Fibroblast of lung (primary cell): ENCODE measurements at regions not wholly inside any gene's neighbourhood (a gene's known extent, or its start where the extent isn't known, plus 50 kb on each side); places are given as distances from the start of the nearest gene placed in this dataset.

ENCODE experiments used
- CTCF ChIP-seq, 2 donors: IDR thresholded peaks in 1 of 2; conservative IDR thresholded peaks in 1 of 2; 1 replicate in 1 of 2; 2 replicates in 1 of 2; pipeline ENCODE4 v1.5.1; 2011 to 2012; ENCODE audit warnings: low read length in 2 of 2, control low read depth in 1 of 2, inconsistent platforms in 1 of 2, low read depth in 1 of 2, mild to moderate bottlenecking in 1 of 2
- EZH2 ChIP-seq: IDR thresholded peaks from 2 replicates; pipeline ENCODE4 v1.5.1; 2012; ENCODE audit warnings: low read length, control low read depth, mild to moderate bottlenecking; ENCODE audit errors: missing control alignments

DNA sequence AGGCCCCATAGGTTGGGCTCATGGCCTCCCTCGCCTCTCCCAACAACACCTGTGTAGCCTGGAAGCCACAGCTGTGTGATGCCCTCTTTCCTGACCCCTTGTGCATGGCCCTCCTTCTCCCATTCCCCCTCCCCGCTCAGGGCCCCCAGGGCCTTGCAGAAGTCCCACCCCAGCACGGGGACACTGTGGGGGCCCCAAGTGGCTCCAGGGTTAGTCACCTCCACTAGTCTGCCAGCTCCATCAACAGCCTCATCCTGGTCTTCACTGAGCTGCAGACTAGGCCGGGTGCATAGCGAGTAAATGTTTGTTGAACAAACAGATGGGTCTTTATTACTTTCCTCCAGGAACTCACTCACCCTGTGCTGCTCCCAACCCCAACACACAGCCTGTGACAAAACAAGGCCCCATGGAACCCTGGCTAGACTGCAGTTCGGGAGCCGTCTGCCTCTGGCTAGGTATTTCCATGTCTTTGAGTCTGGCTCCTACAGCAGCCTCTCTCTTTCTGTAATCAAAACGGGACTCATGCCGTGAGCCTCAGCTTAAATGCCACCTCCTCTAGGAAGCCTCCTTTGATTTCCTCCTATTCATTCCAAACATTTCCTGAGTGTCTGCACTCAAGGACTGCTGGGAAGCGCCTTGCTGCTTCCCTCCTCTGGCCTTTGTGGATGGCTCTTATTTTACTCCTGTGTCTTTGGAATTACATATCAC is 109.9 kb upstream of the ID2 start:
- TF ChIP-seq CTCF (conservative IDR thresholded peaks at IDR 0.05 in 1 of 2, IDR thresholded peaks at IDR 0.05 in 1 of 2; ENCODE audit: low read depth in 1 of 2, low read length in 2 of 2) (no peak), EZH2 (no peak)
